Spinal cord (tissue), 9 donors: ENCODE measurements at regions not wholly inside any gene's neighbourhood (a gene's known extent, or its start where the extent isn't known, plus 50 kb on each side); places are given as distances from the start of the nearest gene placed in this dataset.
A peak's percentile ranks its signal among the peaks of the same experiment; 100 is the strongest.

Experiments
- DNase-seq, 6 donors: peaks; one replicate each; pipeline versions ENCODE4 v3.0.0 to v3.0.0-alpha.2; 2013 to 2015; ENCODE audit warnings: low spot score in 6 of 6, low read depth in 4 of 6
- H3K27ac ChIP-seq: one replicate; pipeline ENCODE4 v1.5.1; 2013; ENCODE audit warnings: low read depth, low read length, control low read depth
- H3K27me3 ChIP-seq: one replicate; pipeline ENCODE4 v1.6.1; 2013; ENCODE audit warnings: low read length; ENCODE audit not compliant: control insufficient read depth, insufficient read depth
- H3K36me3 ChIP-seq: one replicate; pipeline ENCODE4 v1.6.1; 2013; ENCODE audit warnings: low read length; ENCODE audit not compliant: control insufficient read depth, insufficient read depth
- H3K4me1 ChIP-seq: one replicate; pipeline ENCODE4 v1.6.1; 2013; ENCODE audit warnings: low read length; ENCODE audit not compliant: control insufficient read depth, insufficient read depth
- H3K4me3 ChIP-seq: one replicate; pipeline ENCODE4 v1.5.1; 2013; ENCODE audit warnings: low read depth, low read length, control low read depth
- H3K9me3 ChIP-seq: one replicate; pipeline ENCODE4 v1.6.1; 2013; ENCODE audit warnings: low read length; ENCODE audit not compliant: control insufficient read depth, insufficient read depth
- WGBS: methylation state at CpG from one replicate; pipeline ENCODE4 v1.1.5; 2013; ENCODE audit warnings: missing lambda C conversion rate; ENCODE audit not compliant: insufficient coverage; 5-methylcytosine and 5-hydroxymethylcytosine counted together
- donor health status: healthy.

DNA sequence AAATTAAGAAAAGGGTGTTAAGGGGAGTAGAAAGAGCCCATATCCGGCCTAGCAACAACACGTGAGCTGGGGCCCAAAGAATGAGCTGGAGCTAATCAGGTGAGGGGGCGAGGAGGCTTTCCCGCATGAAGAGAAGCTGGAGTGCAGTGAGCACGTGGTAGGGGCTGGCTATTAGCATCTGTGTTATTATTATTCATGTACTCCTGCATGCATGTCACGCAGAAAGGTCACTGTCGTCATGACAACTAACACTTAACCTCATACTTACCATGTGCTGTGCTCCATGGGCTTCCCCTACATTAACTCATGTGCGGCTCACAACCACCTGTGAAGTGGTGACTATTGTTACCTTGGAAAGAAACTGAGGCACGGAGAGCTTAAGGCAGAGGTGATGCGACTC, 227.6 kb upstream of the UBL3 start:
- H3K4me1 ChIP-seq, result peaks cover 13% of the 10 kb centered on the region
- DNase-seq, result peak in 1 of 6 donors; percentile 34
- no peaks in the 10 kb centered on the region for H3K9me3 ChIP-seq
- H3K27ac ChIP-seq, result no peak overlapping the region
- H3K27me3 ChIP-seq, result no peaks in the 10 kb centered on the region
- no peak overlapping the region for H3K4me3 ChIP-seq
- no peaks in the 10 kb centered on the region for H3K36me3 ChIP-seq
- 73% methylated on average over 4 of the region's 10 CpGs for WGBS

DNA sequence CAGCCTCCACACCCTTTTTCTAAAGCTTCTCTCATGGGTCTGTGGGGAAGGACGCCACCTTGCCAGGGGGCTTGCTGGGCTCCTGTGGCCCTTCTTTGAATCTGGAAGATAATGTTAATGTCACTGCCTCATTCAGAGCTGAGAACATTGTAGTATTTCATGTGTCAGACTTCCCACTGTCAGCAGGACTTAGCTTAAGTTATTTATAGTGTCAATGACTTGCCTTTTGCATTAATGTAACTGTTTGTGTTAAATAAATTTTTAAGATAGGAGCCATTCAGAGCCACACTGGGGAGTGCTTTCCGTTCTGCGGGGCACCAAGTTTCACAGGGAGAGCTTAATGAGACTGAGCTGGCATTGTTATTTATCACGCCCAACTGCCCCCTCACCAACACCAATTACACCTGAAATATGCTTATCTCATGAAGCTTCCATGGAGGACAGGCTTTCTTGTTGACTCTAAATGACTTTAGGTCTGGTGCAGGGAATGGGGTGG, 226.9 kb upstream of the UBL3 start:
- Histone ChIP-seq H3K9me3 (no peaks in the 10 kb centered on the region), H3K27me3 (no peaks in the 10 kb centered on the region), H3K4me1 (peaks cover 13% of the 10 kb centered on the region), H3K4me3 (no peak overlapping the region), H3K36me3 (no peaks in the 10 kb centered on the region), H3K27ac (no peak overlapping the region)
- peak in 1 of 6 donors; percentile 73 for DNase-seq
- WGBS, result 89% methylated on average over 3 of the region's 4 CpGs

DNA sequence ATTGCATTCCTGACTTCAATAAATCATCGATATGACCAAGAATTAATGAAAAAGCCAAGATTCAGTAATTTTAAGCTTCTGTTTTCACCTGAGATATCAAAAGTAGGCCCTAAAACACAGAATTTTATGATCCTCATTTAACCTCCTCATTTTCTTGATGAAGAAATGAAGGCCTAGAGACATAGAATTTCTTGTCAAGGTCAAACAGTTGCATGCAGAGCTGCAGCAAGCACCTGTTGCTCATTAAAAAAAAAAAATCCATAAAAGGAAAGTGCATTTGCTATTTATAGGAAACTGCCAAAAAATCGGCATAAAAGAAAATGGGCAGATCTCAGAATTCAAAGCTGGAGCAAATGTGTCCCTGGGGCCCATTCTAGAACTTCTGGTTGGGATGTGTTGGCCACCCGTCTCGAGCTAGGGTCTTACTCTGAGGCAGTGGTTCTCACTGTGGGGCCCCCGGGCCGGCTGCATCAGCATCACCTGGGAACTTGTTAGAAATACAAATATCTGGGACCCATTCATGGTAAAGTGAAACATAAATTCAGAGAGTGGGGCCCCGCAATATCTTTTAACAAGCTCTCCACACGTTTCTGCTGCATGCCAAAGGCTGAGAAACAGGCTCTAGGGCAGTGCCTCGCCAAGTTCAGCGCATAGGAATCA, 224.7 kb upstream of the UBL3 start:
- H3K4me3 ChIP-seq, result no peak overlapping the region

GRCh38 chr13:30074431-30074830, 224.0 kb upstream of the UBL3 start:
- Histone ChIP-seq H3K27me3 (no peaks in the 10 kb centered on the region), H3K4me1 (peaks cover 13% of the 10 kb centered on the region), H3K4me3 (no peak overlapping the region), H3K27ac (no peak overlapping the region), H3K9me3 (no peaks in the 10 kb centered on the region), H3K36me3 (no peaks in the 10 kb centered on the region)
- DNase-seq, result no peak
- no CpG with 5 or more reads among the region's 3 CpGs for WGBS

More for the DNA sequence above, 224.7 kb upstream of the UBL3 start:
- Histone ChIP-seq H3K36me3 (no peaks in the 10 kb centered on the region), H3K4me1 (peaks cover 13% of the 10 kb centered on the region), H3K9me3 (no peaks in the 10 kb centered on the region), H3K27ac (no peak overlapping the region), H3K27me3 (no peaks in the 10 kb centered on the region)
- DNase-seq, result no peak
- WGBS, result 88% methylated on average over 6 of the region's 10 CpGs

DNA sequence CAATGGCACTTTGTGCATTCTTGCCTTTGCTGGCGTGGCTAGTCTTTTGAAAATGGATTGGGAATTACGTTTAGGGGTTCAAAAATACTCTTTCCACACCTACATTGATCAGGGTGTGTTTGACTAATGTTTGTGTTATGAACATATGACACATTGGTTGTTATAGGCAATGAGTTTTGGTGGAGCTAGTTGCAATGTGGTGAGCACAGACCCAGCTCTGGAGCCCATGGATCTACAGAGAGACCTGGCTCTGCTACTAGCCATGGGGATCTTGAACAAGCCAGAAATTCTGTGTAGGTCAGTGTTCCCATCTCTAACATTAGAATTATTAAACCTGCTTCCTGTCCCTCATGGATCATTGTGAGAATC, 222.4 kb upstream of the UBL3 start:
- H3K4me1 ChIP-seq, result peaks cover 4% of the 10 kb centered on the region
- DNase-seq, result no peak
- H3K9me3 ChIP-seq, result no peaks in the 10 kb centered on the region
- no peak overlapping the region for H3K4me3 ChIP-seq
- H3K27me3 ChIP-seq, result no peaks in the 10 kb centered on the region
- no peaks in the 10 kb centered on the region for H3K36me3 ChIP-seq
- H3K27ac ChIP-seq, result no peak overlapping the region
- no CpG with 5 or more reads among the region's 2 CpGs for WGBS

- Histone ChIP-seq H3K9me3 (no peaks in the 10 kb centered on the region), H3K4me1 (no peaks in the 10 kb centered on the region), H3K36me3 (no peaks in the 10 kb centered on the region), H3K27me3 (no peaks in the 10 kb centered on the region), H3K4me3 (no peak overlapping the region), H3K27ac (no peak overlapping the region)
- 93% methylated on average over 7 of the region's 10 CpGs for WGBS
- no peak for DNase-seq
Measured at GRCh38 chr13:30071969-30072817, 221.8 kb upstream of the UBL3 start.

- 50% methylated on average over 1 of the region's 4 CpGs for WGBS
- Histone ChIP-seq H3K27me3 (no peaks in the 10 kb centered on the region), H3K4me3 (no peak overlapping the region), H3K9me3 (no peaks in the 10 kb centered on the region), H3K27ac (no peak overlapping the region), H3K36me3 (no peaks in the 10 kb centered on the region), H3K4me1 (no peaks in the 10 kb centered on the region)
- DNase-seq, result no peak
Measured at GRCh38 chr13:30065181-30065580, 214.8 kb upstream of the UBL3 start.

DNA sequence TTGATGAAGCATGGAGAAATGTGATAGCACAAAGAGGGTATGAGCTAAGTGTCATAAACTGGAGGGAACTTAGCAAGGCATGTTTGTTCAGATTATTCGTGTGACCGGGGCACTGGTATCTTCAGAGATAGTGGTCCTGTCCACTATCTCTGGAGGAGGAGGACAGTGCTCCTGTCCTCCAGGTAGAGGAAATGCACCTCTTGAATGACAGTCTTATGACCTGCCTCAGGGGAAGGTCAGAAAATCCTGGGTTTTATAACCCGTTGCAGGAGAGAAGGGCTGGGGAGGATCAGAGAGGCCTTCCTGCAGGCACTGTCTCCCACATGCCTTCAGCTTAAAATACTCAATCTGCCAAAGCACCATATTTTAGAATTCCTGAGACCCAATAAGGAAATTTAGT, 213.5 kb upstream of the UBL3 start:
- WGBS, result 94% methylated on average over 2 of the region's 3 CpGs
- H3K4me3 ChIP-seq, result no peak overlapping the region

DNA sequence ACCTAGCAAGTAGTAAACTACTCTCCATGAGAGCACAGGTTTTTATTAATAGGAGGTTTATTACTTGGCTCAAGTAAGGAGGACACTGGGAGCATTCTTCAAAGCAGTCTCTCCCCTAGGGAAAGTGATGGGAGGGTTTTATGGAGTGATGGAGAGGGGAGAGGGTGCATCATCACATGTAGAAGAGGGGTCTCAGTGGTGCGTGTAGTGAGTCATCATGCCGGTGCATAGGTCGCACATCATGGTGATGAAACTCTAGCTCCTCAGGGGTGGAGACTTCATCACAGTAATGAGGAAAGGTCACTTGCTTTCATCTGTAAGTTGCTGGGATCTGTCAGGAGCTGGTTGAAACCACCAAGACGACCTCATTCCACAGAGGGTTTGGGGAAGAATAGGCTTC, 210.8 kb upstream of the UBL3 start:
- no peak for DNase-seq
- H3K36me3 ChIP-seq, result no peaks in the 10 kb centered on the region
- no peak overlapping the region for H3K4me3 ChIP-seq
- no peaks in the 10 kb centered on the region for H3K27me3 ChIP-seq
- H3K4me1 ChIP-seq, result no peaks in the 10 kb centered on the region
- no peak overlapping the region for H3K27ac ChIP-seq
- no peaks in the 10 kb centered on the region for H3K9me3 ChIP-seq
- whole genome bisulfite sequencing, result 93% methylated on average over 3 of the region's 4 CpGs

More for the DNA sequence above, 213.5 kb upstream of the UBL3 start:
- H3K27ac ChIP-seq, result no peak overlapping the region
- no peak for DNase-seq
- H3K27me3 ChIP-seq, result no peaks in the 10 kb centered on the region
- no peaks in the 10 kb centered on the region for H3K4me1 ChIP-seq
- no peaks in the 10 kb centered on the region for H3K9me3 ChIP-seq
- no peaks in the 10 kb centered on the region for H3K36me3 ChIP-seq

DNA sequence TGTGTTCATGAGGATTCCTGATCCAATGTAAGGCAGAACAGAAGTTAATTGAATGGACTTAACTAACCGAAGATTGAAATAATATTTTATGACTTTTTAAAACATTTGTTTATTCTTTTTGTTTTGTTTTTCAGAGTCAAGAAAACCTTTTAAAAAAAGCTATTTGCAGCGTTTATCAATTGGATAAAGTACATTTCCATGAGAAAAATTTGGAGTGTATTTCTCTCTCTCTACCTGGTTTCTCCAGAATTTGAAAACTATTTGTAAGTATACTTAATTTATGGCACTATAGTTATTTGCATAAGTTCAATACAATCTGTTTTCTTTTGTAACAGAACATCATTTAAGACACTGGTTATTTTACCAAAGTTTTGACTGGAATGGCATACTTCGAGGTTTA, 208.0 kb upstream of the UBL3 start:
- no CpG with 5 or more reads among the region's 3 CpGs for WGBS
- Histone ChIP-seq H3K9me3 (no peaks in the 10 kb centered on the region), H3K4me3 (no peak overlapping the region), H3K4me1 (no peaks in the 10 kb centered on the region), H3K27me3 (no peaks in the 10 kb centered on the region), H3K36me3 (no peaks in the 10 kb centered on the region), H3K27ac (no peak overlapping the region)
- no peak for DNase-seq
